Endothelial cell of umbilical vein (primary cell): ENCODE measurements at regions not wholly inside any gene's neighbourhood (a gene's known extent, or its start where the extent isn't known, plus 50 kb on each side); places are given as distances from the start of the nearest gene placed in this dataset.

ENCODE experiments used
- BruUV-seq: library from RNA; stranded (reverse); fragments of 400-500 nt; replicated peaks from 2 replicates; lab custom pipeline; 2021; lab: Mats Ljungman, UMichigan
- CTCF ChIA-PET: fragments of 300-600, 350-600 bp; sonication (Branson Sonifier 250); formaldehyde crosslinking; loops from one replicate; lab custom pipeline; 2021; ENCODE audit warnings: antibody characterized with exemption, inconsistent platforms; lab: Charles Lee
- POLR2A ChIA-PET: fragments of 300-600, 350-600 bp; sonication (Branson Sonifier 250); formaldehyde crosslinking; loops from one replicate; lab custom pipeline; 2021; ENCODE audit warnings: antibody characterized with exemption, inconsistent platforms; lab: Charles Lee
- DNase-seq: peaks from one replicate; pipeline ENCODE4 v3.0.0-alpha.2; 2011; ENCODE audit warnings: low read depth, low spot score
- FAIRE-seq: peaks from 2 replicates; lab custom pipeline; 2011; peaks lifted over from hg19 to GRCh38; lab: Jason Lieb, UNC
- H2AFZ ChIP-seq: 2 replicates; pipeline ENCODE4 v1.6.0; 2012; ENCODE audit warnings: low read depth, low read length, control low read depth, inconsistent platforms
- H3K27ac ChIP-seq: 2 replicates; pipeline ENCODE4 v1.5.1; 2011; ENCODE audit warnings: low read depth, mild to moderate bottlenecking, control low read depth, low read length, moderate library complexity; ENCODE audit not compliant: insufficient read depth
- H3K27me3 ChIP-seq, 2 experiments: 2 replicates each; pipeline versions ENCODE4 v1.6.0 to v1.6.1; 2011; ENCODE audit warnings: low read length in 2 of 2, mixed read lengths in 1 of 2; ENCODE audit not compliant: control insufficient read depth in 2 of 2, insufficient read depth in 2 of 2
- H3K36me3 ChIP-seq, 2 experiments: 2 replicates in 1 of 2; 3 replicates in 1 of 2; pipeline ENCODE4 v1.5.1; 2011; ENCODE audit warnings: low read length in 2 of 2, mild to moderate bottlenecking in 1 of 2, moderate library complexity in 1 of 2; ENCODE audit not compliant: control insufficient read depth in 2 of 2, insufficient read depth in 2 of 2; ENCODE audit errors: extremely low read depth in 1 of 2
- H3K4me1 ChIP-seq: 3 replicates; pipeline ENCODE4 v1.5.1; 2011; ENCODE audit warnings: mild to moderate bottlenecking, low read length; ENCODE audit not compliant: control insufficient read depth, insufficient read depth; ENCODE audit errors: extremely low read depth
- H3K4me2 ChIP-seq: 2 replicates; pipeline ENCODE4 v1.6.1; 2011; ENCODE audit warnings: low read length, control low read depth, mixed read lengths; ENCODE audit not compliant: insufficient read depth
- H3K4me3 ChIP-seq, 3 experiments: fragments of 200-600 bp in 1 of 3; sonication (generic), shearing (Covaris generic) in 1 of 3; replicated peaks in 1 of 3; 2 replicates each; pipeline ENCODE4 v1.5.1; 2011 to 2016; ENCODE audit warnings: control low read depth in 3 of 3, low read length in 3 of 3, mild to moderate bottlenecking in 2 of 3, inconsistent platforms in 1 of 3, low read depth in 1 of 3, moderate library complexity in 1 of 3; ENCODE audit not compliant: insufficient read depth in 1 of 3
- H3K79me2 ChIP-seq: 2 replicates; pipeline ENCODE4 v1.6.0; 2012; ENCODE audit warnings: low read length, inconsistent platforms; ENCODE audit not compliant: control insufficient read depth, insufficient read depth
- H3K9ac ChIP-seq: replicated peaks from 2 replicates; pipeline ENCODE3; 2011; ENCODE audit warnings: low read length, control low read depth; ENCODE audit not compliant: insufficient read depth; ENCODE audit errors: extremely low read depth
- H3K9me1 ChIP-seq: replicated peaks from 3 replicates; pipeline ENCODE4 v1.6.0; 2011; ENCODE audit warnings: mild to moderate bottlenecking, low read length; ENCODE audit not compliant: control insufficient read depth, insufficient read depth; ENCODE audit errors: extremely low read depth
- H3K9me3 ChIP-seq: replicated peaks from 2 replicates; pipeline ENCODE4 v1.5.1; 2012; ENCODE audit warnings: low read length, inconsistent platforms; ENCODE audit not compliant: control insufficient read depth, insufficient read depth
- H4K20me1 ChIP-seq: replicated peaks from 2 replicates; pipeline ENCODE3; 2011; ENCODE audit warnings: mild to moderate bottlenecking, low read length; ENCODE audit not compliant: control insufficient read depth, insufficient read depth; ENCODE audit errors: extremely low read depth
- EZH2 ChIP-seq: IDR thresholded peaks from 2 replicates; pipeline ENCODE4 v1.6.1; 2012; ENCODE audit warnings: borderline replicate concordance, low read depth, mild to moderate bottlenecking, moderate library complexity, low read length, inconsistent platforms; ENCODE audit not compliant: severe bottlenecking
- FOS ChIP-seq: IDR thresholded peaks from 2 replicates; pipeline ENCODE4 v1.6.1; 2011; ENCODE audit warnings: mild to moderate bottlenecking, low read length, moderate library complexity, borderline replicate concordance; ENCODE audit not compliant: insufficient read depth
- GATA2 ChIP-seq: IDR thresholded peaks from 2 replicates; pipeline ENCODE4 v1.7.0; 2011; ENCODE audit warnings: low read depth, mild to moderate bottlenecking, moderate library complexity, mixed read lengths, low read length; ENCODE audit not compliant: insufficient read length, insufficient read depth
- MYC ChIP-seq: IDR thresholded peaks from one replicate; pipeline ENCODE4 v1.6.1; 2011; ENCODE audit warnings: mild to moderate bottlenecking, low read depth, low read length
- POLR2A ChIP-seq: IDR thresholded peaks from 2 replicates; pipeline ENCODE4 v1.6.1; 2012; ENCODE audit warnings: low read depth, mild to moderate bottlenecking, control low read depth, low read length
- POLR2AphosphoS5 ChIP-seq: IDR thresholded peaks from 2 replicates; pipeline ENCODE4 v1.6.1; 2012; ENCODE audit warnings: low read depth, mild to moderate bottlenecking, control low read depth, low read length, moderate library complexity; ENCODE audit not compliant: insufficient read depth
- dilution Hi-C: fragments of 300-500 bp; cut with MboI; formaldehyde crosslinking; loops from one replicate; pipeline ENCODE4 v1.15.0; 2019; ENCODE audit warnings: low sequenced_read_pairs; ENCODE audit not compliant: extremely low pct_ligation_motif_present
- intact Hi-C: fragments of 100-400 bp; cut with micrococcal nuclease; formaldehyde crosslinking; loops from one replicate; pipeline ENCODE4 v1.10.0; 2022
- TF ChIP-seq, protein P1 (sequence below): IDR thresholded peaks from 2 replicates; pipeline ENCODE4 v1.6.1; 2011; ENCODE audit not compliant: insufficient read depth, insufficient read length

- H3K9me3 ChIP-seq, result peaks cover 2% of the 10 kb centered on the region
- no peak overlapping the region for H2AFZ ChIP-seq
- ChIA-PET POLR2A (no interaction called here), CTCF (no interaction called here)
- H4K20me1 ChIP-seq, result no peaks in the 10 kb centered on the region
- no peak for FAIRE-seq
- no peaks in the 10 kb centered on the region for H3K27me3 ChIP-seq
- DNase-seq, result no peak
- no peak overlapping the region for H3K9ac ChIP-seq
- intact Hi-C loops, result no loop called here
- dilution Hi-C loops, result no loop called here
- no peaks in the 10 kb centered on the region for H3K9me1 ChIP-seq
- H3K79me2 ChIP-seq, result no peaks in the 10 kb centered on the region
- H3K27ac ChIP-seq, result no peak overlapping the region
- H3K4me2 ChIP-seq, result no peak overlapping the region
- no TSS peak for BruUV-seq
- H3K4me1 ChIP-seq, result no peaks in the 10 kb centered on the region
- TF ChIP-seq POLR2A (no peak), FOS (no peak), GATA2 (no peak), EZH2 (no peak), MYC (no peak)
- TF ChIP-seq, protein P1, sequence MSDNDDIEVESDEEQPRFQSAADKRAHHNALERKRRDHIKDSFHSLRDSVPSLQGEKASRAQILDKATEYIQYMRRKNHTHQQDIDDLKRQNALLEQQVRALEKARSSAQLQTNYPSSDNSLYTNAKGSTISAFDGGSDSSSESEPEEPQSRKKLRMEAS, result no peak
- no peak overlapping the region for H3K4me3 ChIP-seq
- no peaks in the 10 kb centered on the region for H3K36me3 ChIP-seq
These were observed 799.6 kb upstream of the ID2 start for GRCh38 chr2:7882296-7882695.

GRCh38 chr2:7884338-7884737, 797.5 kb upstream of the ID2 start:
- dilution Hi-C loops (no loop called here), intact Hi-C loops (no loop called here)
- no peak for DNase-seq
- no peak for TF ChIP-seq GATA2
- TF ChIP-seq MYC, result no peak
- no peak for TF ChIP-seq POLR2AphosphoS5
- TF ChIP-seq EZH2, result no peak
- TF ChIP-seq FOS, result no peak
- Histone ChIP-seq H3K79me2 (no peaks in the 10 kb centered on the region), H3K4me3 (no peak overlapping the region), H3K9ac (no peak overlapping the region), H3K9me1 (no peaks in the 10 kb centered on the region), H3K36me3 (no peaks in the 10 kb centered on the region), H3K27ac (no peak overlapping the region), H3K9me3 (peaks cover 2% of the 10 kb centered on the region), H2AFZ (no peak overlapping the region), H3K27me3 (no peaks in the 10 kb centered on the region), H3K4me1 (no peaks in the 10 kb centered on the region), H4K20me1 (no peaks in the 10 kb centered on the region), H3K4me2 (no peak overlapping the region)
- no peak for FAIRE-seq
- ChIA-PET POLR2A (no interaction called here), CTCF (no interaction called here)
- BruUV-seq, result no TSS peak
